Neural progenitor cell (in vitro differentiated cells): ENCODE measurements at regions not wholly inside any gene's neighbourhood (a gene's known extent, or its start where the extent isn't known, plus 50 kb on each side); places are given as distances from the start of the nearest gene placed in this dataset.
"Not testable (repeated sequence)": the region's sequence is repeated elsewhere in the genome, so short reads cannot be mapped to it uniquely, and the experiment has no call there.

Source experiments
- DNase-seq: peaks from one replicate; pipeline ENCODE4 v3.0.0-alpha.2; 2016; ENCODE audit warnings: low spot score
- H2AFZ ChIP-seq: fragments of 200-600 bp; sonication (generic); replicated peaks from 2 replicates; pipeline ENCODE4 v1.6.1; 2016; ENCODE audit warnings: antibody characterized with exemption
- H3F3A ChIP-seq: fragments of 200-600 bp; sonication (generic); 2 replicates; pipeline ENCODE4 v1.6.1; 2016; ENCODE audit warnings: antibody characterized with exemption, low read depth
- H3K27ac ChIP-seq: fragments of 200-600 bp; sonication (generic); 2 replicates; pipeline ENCODE4 v1.5.1; 2016; ENCODE audit warnings: mild to moderate bottlenecking
- H3K27me3 ChIP-seq: fragments of 200-600 bp; sonication (generic); 2 replicates; pipeline ENCODE4 v1.6.1; 2016; ENCODE audit warnings: mild to moderate bottlenecking, moderate library complexity
- H3K36me3 ChIP-seq: fragments of 200-600 bp; sonication (generic); 2 replicates; pipeline ENCODE4 v1.5.1; 2016
- H3K4me1 ChIP-seq: fragments of 200-600 bp; sonication (generic); 2 replicates; pipeline ENCODE4 v1.6.1; 2016; ENCODE audit warnings: mixed run types
- H3K4me2 ChIP-seq: fragments of 200-600 bp; sonication (generic); 2 replicates; pipeline ENCODE4 v1.6.1; 2016
- H3K4me3 ChIP-seq: fragments of 200-600 bp; sonication (generic); 2 replicates; pipeline ENCODE4 v1.5.1; 2016
- H3K79me2 ChIP-seq: fragments of 200-600 bp; sonication (generic); 2 replicates; pipeline ENCODE4 v1.6.1; 2016; ENCODE audit warnings: low read depth
- H3K9ac ChIP-seq: fragments of 200-600 bp; sonication (generic); 2 replicates; pipeline ENCODE4 v1.6.1; 2016
- H3K9me3 ChIP-seq: fragments of 200-600 bp; sonication (generic); 2 replicates; pipeline ENCODE4 v1.5.1; 2016; ENCODE audit warnings: low read depth
- H4K20me1 ChIP-seq: fragments of 200-600 bp; sonication (generic); 2 replicates; pipeline ENCODE4 v1.6.1; 2016; ENCODE audit warnings: low read depth
- H3K27ac Mint-ChIP-seq: 3 replicates; pipeline ENCODE4 v1.8.0; 2021; ENCODE audit warnings: mixed read lengths
- H3K27me3 Mint-ChIP-seq: 2 replicates; pipeline ENCODE4 v1.8.0; 2022; ENCODE audit warnings: low read depth, mild to moderate bottlenecking, inconsistent platforms, moderate library complexity, mixed read lengths; ENCODE audit not compliant: insufficient read depth
- H3K36me3 Mint-ChIP-seq: 3 replicates; pipeline ENCODE4 v1.8.0; 2021; ENCODE audit warnings: mixed read lengths
- H3K4me1 Mint-ChIP-seq: 3 replicates; pipeline ENCODE4 v1.8.0; 2021; ENCODE audit warnings: mixed read lengths
- H3K4me3 Mint-ChIP-seq: 3 replicates; pipeline ENCODE4 v1.8.0; 2021; ENCODE audit warnings: mild to moderate bottlenecking, moderate library complexity, mixed read lengths
- H3K9me3 Mint-ChIP-seq: 3 replicates; pipeline ENCODE4 v1.8.0; 2020; ENCODE audit warnings: mixed read lengths
- CTCF ChIP-seq: fragments of 200-600 bp; sonication (generic); IDR thresholded peaks from 2 replicates; pipeline ENCODE4 v1.5.1; 2017; ENCODE audit warnings: antibody characterized with exemption, mild to moderate bottlenecking
- EZH2 ChIP-seq: fragments of 200-600 bp; sonication (generic); IDR thresholded peaks from 2 replicates; pipeline ENCODE4 v1.6.1; 2017; ENCODE audit warnings: antibody characterized with exemption, mild to moderate bottlenecking, moderate library complexity
- EZH2phosphoT487 ChIP-seq: fragments of 200-600 bp; sonication (generic); IDR thresholded peaks from 2 replicates; pipeline ENCODE4 v1.6.1; 2017; ENCODE audit warnings: antibody characterized with exemption

GRCh38 chr15:62254137-62254934, 89.3 kb upstream of the C2CD4B start:
- H3K36me3 ChIP-seq, result no peaks in the 10 kb centered on the region
- no peak overlapping the region for H3K4me3 ChIP-seq

GRCh38 chr15:62256430-62256829, 91.3 kb upstream of the C2CD4B start:
- H4K20me1 ChIP-seq, H3K27ac ChIP-seq, H3K4me1 ChIP-seq, H3K9ac ChIP-seq, H2AFZ ChIP-seq, H3K36me3 Mint-ChIP-seq, DNase-seq, H3K27me3 Mint-ChIP-seq, H3K4me1 Mint-ChIP-seq, H3K27me3 ChIP-seq, H3K4me3 ChIP-seq, H3K4me3 Mint-ChIP-seq, H3F3A ChIP-seq, H3K9me3 ChIP-seq, H3K79me2 ChIP-seq, H3K27ac Mint-ChIP-seq, H3K36me3 ChIP-seq, H3K4me2 ChIP-seq: not testable (repeated sequence)
- H3K9me3 Mint-ChIP-seq, result peaks cover 18% of the 10 kb centered on the region

More at GRCh38 chr15:62254137-62254934, 89.3 kb upstream of the C2CD4B start:
- no peak overlapping the region for H3K4me3 Mint-ChIP-seq
- H3K9me3 ChIP-seq, result no peaks in the 10 kb centered on the region
- peaks cover 4% of the 10 kb centered on the region for H3K27me3 Mint-ChIP-seq
- no peaks in the 10 kb centered on the region for H3K79me2 ChIP-seq
- H3K9me3 Mint-ChIP-seq, result peaks cover 9% of the 10 kb centered on the region
- peak; percentile 89 for DNase-seq
- peak overlapping the region; percentile 73 for H2AFZ ChIP-seq
- H3K27ac ChIP-seq, result no peak overlapping the region
- H3K4me1 ChIP-seq, result no peaks in the 10 kb centered on the region
- H3K36me3 Mint-ChIP-seq, result no peaks in the 10 kb centered on the region
- H3K9ac ChIP-seq, result no peak overlapping the region
- H3K4me2 ChIP-seq, result no peak overlapping the region
- H3F3A ChIP-seq, result no peaks in the 10 kb centered on the region
- H3K27me3 ChIP-seq, result no peaks in the 10 kb centered on the region
- H3K4me1 Mint-ChIP-seq, result peaks cover 7% of the 10 kb centered on the region
- TF ChIP-seq EZH2phosphoT487 (no peak), CTCF (peak; percentile 77), EZH2 (no peak)
- no peak overlapping the region for H3K27ac Mint-ChIP-seq
- H4K20me1 ChIP-seq, result no peaks in the 10 kb centered on the region

GRCh38 chr15:62257996-62258521, 93.0 kb upstream of the C2CD4B start:
- H3K27ac ChIP-seq, result no peak overlapping the region
- Mint-ChIP-seq H3K36me3 (no peaks in the 10 kb centered on the region), H3K27ac (no peak overlapping the region), H3K9me3 (peaks cover 34% of the 10 kb centered on the region), H3K4me1 (peaks cover 2% of the 10 kb centered on the region), H3K4me3 (no peak overlapping the region), H3K27me3 (peaks cover 9% of the 10 kb centered on the region)
- no peaks in the 10 kb centered on the region for H4K20me1 ChIP-seq
- H3K4me1 ChIP-seq, result no peaks in the 10 kb centered on the region
- no peak overlapping the region for H3K9ac ChIP-seq
- no peak overlapping the region for H3K4me3 ChIP-seq
- H2AFZ ChIP-seq, result no peak overlapping the region
- H3K36me3 ChIP-seq, result no peaks in the 10 kb centered on the region
- no peaks in the 10 kb centered on the region for H3F3A ChIP-seq
- no peaks in the 10 kb centered on the region for H3K9me3 ChIP-seq
- TF ChIP-seq EZH2phosphoT487 (no peak), CTCF (no peak), EZH2 (no peak)
- DNase-seq, result no peak
- no peak overlapping the region for H3K4me2 ChIP-seq
- no peaks in the 10 kb centered on the region for H3K27me3 ChIP-seq
- H3K79me2 ChIP-seq, result no peaks in the 10 kb centered on the region

- H3K27me3 Mint-ChIP-seq, result peaks cover 5% of the 10 kb centered on the region
- H3K4me1 Mint-ChIP-seq, result no peaks in the 10 kb centered on the region
- no peak overlapping the region for H3K27ac Mint-ChIP-seq
- peak overlapping the region; percentile 56 for H3K4me3 Mint-ChIP-seq
- DNase-seq, result no peak
- Histone ChIP-seq H3F3A (no peaks in the 10 kb centered on the region), H2AFZ (no peak overlapping the region), H3K36me3 (no peaks in the 10 kb centered on the region), H3K4me1 (no peaks in the 10 kb centered on the region), H3K27me3 (no peaks in the 10 kb centered on the region), H3K9me3 (no peaks in the 10 kb centered on the region), H3K4me2 (no peak overlapping the region), H3K9ac (no peak overlapping the region), H4K20me1 (no peaks in the 10 kb centered on the region), H3K4me3 (no peak overlapping the region), H3K79me2 (no peaks in the 10 kb centered on the region), H3K27ac (no peak overlapping the region)
- TF ChIP-seq EZH2phosphoT487, result no peak
- TF ChIP-seq EZH2, result no peak
- no peak for TF ChIP-seq CTCF
- H3K36me3 Mint-ChIP-seq, result no peaks in the 10 kb centered on the region
- H3K9me3 Mint-ChIP-seq, result peaks cover 51% of the 10 kb centered on the region
Observed at GRCh38 chr15:62262305-62262941, 97.3 kb upstream of the C2CD4B start.
